Type B pancreatic cell (in vitro differentiated cells): ENCODE measurements at regions not wholly inside any gene's neighbourhood (a gene's known extent, or its start where the extent isn't known, plus 50 kb on each side); places are given as distances from the start of the nearest gene placed in this dataset.
"Not testable (repeated sequence)": the region's sequence is repeated elsewhere in the genome, so short reads cannot be mapped to it uniquely, and the experiment has no call there.

ENCODE experiments used
- DNase-seq: peaks from one replicate; pipeline ENCODE4 v3.0.0; 2021; ENCODE audit warnings: mixed read lengths; ENCODE audit not compliant: unreplicated experiment; ENCODE audit errors: extremely low spot score
- H3K27ac Mint-ChIP-seq: 2 replicates; pipeline ENCODE4 v1.8.0; 2021; ENCODE audit warnings: mild to moderate bottlenecking, mixed read lengths
- H3K27me3 Mint-ChIP-seq: 2 replicates; pipeline ENCODE4 v1.8.0; 2021; ENCODE audit warnings: mixed read lengths
- H3K36me3 Mint-ChIP-seq: 2 replicates; pipeline ENCODE4 v1.8.0; 2021; ENCODE audit warnings: mixed read lengths
- H3K4me1 Mint-ChIP-seq: one replicate; pipeline ENCODE4 v1.8.0; 2021; ENCODE audit warnings: mixed read lengths; ENCODE audit not compliant: unreplicated experiment
- H3K4me3 Mint-ChIP-seq: 2 replicates; pipeline ENCODE4 v1.8.0; 2021; ENCODE audit warnings: mild to moderate bottlenecking, mixed read lengths
- H3K9me3 Mint-ChIP-seq: 2 replicates; pipeline ENCODE4 v1.8.0; 2021; ENCODE audit warnings: mixed read lengths
- CTCF ChIP-seq: fragments of 200-600 bp; sonication (generic); conservative IDR thresholded peaks from 2 replicates; pipeline ENCODE4 v1.5.0; 2021; ENCODE audit warnings: antibody characterized with exemption, mild to moderate bottlenecking

- no peaks in the 10 kb centered on the region for H3K27me3 Mint-ChIP-seq
- H3K9me3 Mint-ChIP-seq = no peaks in the 10 kb centered on the region
- H3K36me3 Mint-ChIP-seq = no peaks in the 10 kb centered on the region
- DNase-seq = no peak
- no peak overlapping the region for H3K4me3 Mint-ChIP-seq
- TF ChIP-seq CTCF = no peak
- H3K27ac Mint-ChIP-seq = no peak overlapping the region
- peaks cover 20% of the 10 kb centered on the region for H3K4me1 Mint-ChIP-seq
Observed at GRCh38 chr10:61047081-61047480, 103.1 kb upstream of the RHOBTB1 start.

DNA sequence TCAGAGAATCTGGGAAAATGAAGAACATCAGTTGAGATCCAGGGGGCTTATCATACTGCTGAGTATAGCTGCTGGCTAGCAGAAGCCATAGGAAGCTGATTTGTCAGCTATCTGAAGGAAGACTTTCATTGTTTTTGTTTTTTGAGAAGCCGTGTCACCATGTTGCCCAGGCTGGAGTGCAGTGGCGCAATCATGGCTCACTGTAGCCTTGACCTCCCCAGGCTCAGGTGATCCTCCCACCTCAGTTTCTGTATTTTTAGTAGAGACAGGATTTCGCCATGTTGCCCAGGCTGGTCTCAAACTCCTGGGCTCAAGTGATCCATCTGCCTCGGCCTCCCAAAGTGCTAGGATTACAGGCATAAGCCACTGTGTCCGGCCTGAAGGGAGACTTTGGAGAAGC, 101.5 kb upstream of the RHOBTB1 start:
- H3K36me3 Mint-ChIP-seq, H3K9me3 Mint-ChIP-seq, H3K27ac Mint-ChIP-seq, H3K27me3 Mint-ChIP-seq, H3K4me3 Mint-ChIP-seq, DNase-seq: not testable (repeated sequence)
- peaks cover 20% of the 10 kb centered on the region for H3K4me1 Mint-ChIP-seq

DNA sequence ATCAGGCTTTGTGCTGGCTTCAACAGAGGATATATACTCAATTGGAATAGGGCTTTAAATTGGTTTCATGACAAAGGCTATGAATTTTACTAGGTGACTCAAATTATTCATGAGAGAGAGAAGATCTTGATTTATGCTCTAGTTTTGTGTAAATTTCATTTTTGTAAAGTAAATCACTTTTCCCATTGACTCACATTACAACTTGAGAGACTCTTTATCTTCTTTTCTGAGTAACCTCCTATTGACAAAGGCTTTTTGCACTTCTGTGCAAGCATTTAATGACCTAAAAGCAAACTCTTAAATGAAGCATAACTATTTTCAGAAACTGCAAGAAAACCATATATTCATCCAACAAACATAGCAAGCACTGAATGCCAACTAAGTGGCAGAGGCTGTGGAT, 98.5 kb upstream of the RHOBTB1 start:
- H3K4me1 Mint-ChIP-seq = peaks cover 10% of the 10 kb centered on the region

GRCh38 chr10:61040399-61041016, 96.5 kb upstream of the RHOBTB1 start:
- H3K4me3 Mint-ChIP-seq = no peak overlapping the region
- TF ChIP-seq CTCF = no peak
- H3K4me1 Mint-ChIP-seq = no peaks in the 10 kb centered on the region
- no peak overlapping the region for H3K27ac Mint-ChIP-seq
- no peak for DNase-seq
- H3K27me3 Mint-ChIP-seq = no peaks in the 10 kb centered on the region
- H3K36me3 Mint-ChIP-seq = no peaks in the 10 kb centered on the region
- H3K9me3 Mint-ChIP-seq = no peaks in the 10 kb centered on the region

More for the DNA sequence above, 98.5 kb upstream of the RHOBTB1 start:
- Mint-ChIP-seq H3K36me3 (no peaks in the 10 kb centered on the region), H3K27ac (no peak overlapping the region), H3K4me3 (no peak overlapping the region), H3K27me3 (no peaks in the 10 kb centered on the region), H3K9me3 (no peaks in the 10 kb centered on the region)
- DNase-seq = no peak
- no peak for TF ChIP-seq CTCF

DNA sequence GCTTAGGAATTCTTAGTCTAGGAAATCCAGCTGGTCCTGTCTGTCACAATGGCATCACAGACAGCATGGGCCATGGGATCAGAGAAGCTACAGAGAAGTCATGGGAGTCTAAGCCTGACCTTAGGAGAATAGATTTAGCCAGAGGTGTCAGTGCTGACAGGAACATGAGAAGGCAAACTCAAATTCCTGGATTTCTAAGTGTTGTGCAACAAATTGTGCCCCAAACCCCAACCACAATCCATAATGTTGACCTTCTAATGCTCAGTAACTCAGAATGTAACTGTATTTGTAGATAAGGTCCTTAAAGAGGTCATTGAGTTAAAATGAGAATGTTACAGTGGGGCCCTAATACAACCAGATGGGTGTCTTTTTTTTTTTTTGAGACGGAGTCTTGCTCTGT, 95.9 kb upstream of the RHOBTB1 start:
- H3K27me3 Mint-ChIP-seq = no peaks in the 10 kb centered on the region
- no peaks in the 10 kb centered on the region for H3K9me3 Mint-ChIP-seq
- H3K4me1 Mint-ChIP-seq = no peaks in the 10 kb centered on the region
- H3K27ac Mint-ChIP-seq = no peak overlapping the region
- H3K4me3 Mint-ChIP-seq = no peak overlapping the region
- no peak for TF ChIP-seq CTCF
- H3K36me3 Mint-ChIP-seq = no peaks in the 10 kb centered on the region
- no peak for DNase-seq

- H3K27me3 Mint-ChIP-seq, H3K36me3 Mint-ChIP-seq, DNase-seq, H3K4me3 Mint-ChIP-seq, H3K4me1 Mint-ChIP-seq, H3K9me3 Mint-ChIP-seq: not testable (repeated sequence)
- H3K27ac Mint-ChIP-seq = peak overlapping the region; percentile 0
Observed at GRCh38 chr10:61037261-61037830, 93.4 kb upstream of the RHOBTB1 start.

GRCh38 chr10:61036148-61036547, 92.2 kb upstream of the RHOBTB1 start:
- H3K9me3 Mint-ChIP-seq, H3K36me3 Mint-ChIP-seq, H3K27ac Mint-ChIP-seq, DNase-seq, H3K27me3 Mint-ChIP-seq, H3K4me3 Mint-ChIP-seq, H3K4me1 Mint-ChIP-seq: not testable (repeated sequence)
